ENCODE measurements at regions not wholly inside any gene's neighbourhood (a gene's known extent, or its start where the extent isn't known, plus 50 kb on each side); places are given as distances from the start of the nearest gene placed in this dataset.

DNA sequence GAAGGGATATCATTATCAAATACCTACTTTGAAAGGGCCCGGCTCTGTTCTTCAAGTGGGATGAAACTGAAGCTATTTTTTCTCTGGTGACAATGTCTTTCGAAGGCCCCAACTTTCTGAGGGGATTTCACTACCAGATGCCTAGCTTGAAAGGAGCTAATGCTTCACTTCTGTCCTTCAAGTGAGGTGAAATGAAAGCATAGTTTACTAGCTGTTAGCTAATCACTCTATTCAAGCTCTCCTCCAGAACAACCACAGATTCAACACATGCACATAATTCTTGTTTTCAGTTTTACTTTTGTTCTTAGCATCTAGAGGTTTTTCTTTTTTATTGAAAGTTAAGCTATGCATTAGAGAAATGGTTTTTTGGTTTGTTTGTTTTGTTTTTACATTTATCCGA, 571.4 kb downstream of the NOVA1 start:
- Histone ChIP-seq H2AFZ (ENCODE audit: low read depth, low read length) (no peak overlapping the region), H3K27me3 (ENCODE audit: low read depth, low read length) (peaks cover 8% of the 10 kb centered on the region), H3K9me3 (ENCODE audit: insufficient read depth, low read length) (no peaks in the 10 kb centered on the region), H4K20me1 (ENCODE audit: insufficient read depth, low read length) (no peaks in the 10 kb centered on the region), H3K27ac (ENCODE audit: low read length) (no peak overlapping the region), H3K9ac (ENCODE audit: low read length) (no peak overlapping the region), H3K4me2 (ENCODE audit: low read length) (no peak overlapping the region), H3K79me2 (ENCODE audit: low read length) (no peaks in the 10 kb centered on the region), H3K4me3 (ENCODE audit: low read length) (no peak overlapping the region), H3K36me3 (replicated peaks; ENCODE audit: low read depth, low read length) (no peaks in the 10 kb centered on the region), H3K4me1 (ENCODE audit: low read length) (no peaks in the 10 kb centered on the region)
- TF ChIP-seq EZH2phosphoT487 (IDR thresholded peaks at IDR 0.05; ENCODE audit: low read depth): no peak

DNA sequence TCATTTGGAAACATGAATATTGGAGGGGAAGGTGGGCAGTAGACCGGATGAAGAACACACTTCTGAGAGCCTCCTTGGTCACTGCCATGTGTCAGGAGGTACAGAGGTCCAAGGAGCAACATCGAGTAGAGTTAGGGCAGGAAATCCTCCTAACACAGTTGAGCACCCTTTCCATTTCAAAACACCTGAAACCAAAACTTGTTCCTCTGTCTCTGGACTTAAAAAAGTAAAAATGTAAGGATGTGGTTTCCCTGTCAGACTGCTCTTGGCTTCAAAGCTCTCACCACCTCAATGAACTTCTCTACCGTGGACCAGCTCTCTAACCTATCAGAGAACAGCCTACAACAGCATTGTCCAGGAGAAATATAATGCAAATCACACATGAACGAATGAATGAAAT, 573.9 kb downstream of the NOVA1 start:
- Histone ChIP-seq H3K4me1 (ENCODE audit: low read length) (no peaks in the 10 kb centered on the region), H3K9ac (ENCODE audit: low read length) (no peak overlapping the region), H3K27ac (ENCODE audit: low read length) (no peak overlapping the region), H2AFZ (ENCODE audit: low read depth, low read length) (no peak overlapping the region), H3K36me3 (replicated peaks; ENCODE audit: low read depth, low read length) (no peaks in the 10 kb centered on the region), H3K4me2 (ENCODE audit: low read length) (no peak overlapping the region), H3K79me2 (ENCODE audit: low read length) (no peaks in the 10 kb centered on the region), H3K4me3 (ENCODE audit: low read length) (no peak overlapping the region), H4K20me1 (ENCODE audit: insufficient read depth, low read length) (no peaks in the 10 kb centered on the region), H3K9me3 (ENCODE audit: insufficient read depth, low read length) (no peaks in the 10 kb centered on the region), H3K27me3 (ENCODE audit: low read depth, low read length) (peaks cover 8% of the 10 kb centered on the region)
- no peak for TF ChIP-seq CTCF (IDR thresholded peaks at IDR 0.05; ENCODE audit: low read depth, low read length)
- TF ChIP-seq EZH2phosphoT487 (IDR thresholded peaks at IDR 0.05; ENCODE audit: low read depth): no peak

DNA sequence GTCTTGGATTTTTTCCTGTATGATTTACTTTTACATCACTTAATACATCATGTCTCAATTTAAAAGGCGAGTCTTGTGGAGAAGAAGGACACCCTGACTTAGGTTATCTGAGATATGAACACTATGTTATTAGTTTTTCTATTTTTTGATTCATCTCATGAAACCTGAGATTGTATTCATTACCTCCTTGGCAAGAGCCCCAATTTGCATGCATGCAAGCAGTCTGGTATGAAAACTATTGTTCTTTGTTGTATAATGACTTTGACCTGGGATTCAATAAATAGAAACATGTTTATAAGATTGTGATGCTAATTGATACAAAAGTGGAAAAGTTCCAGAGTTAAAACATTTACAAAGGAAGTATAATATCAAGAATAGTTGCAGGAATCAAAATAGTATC, 576.1 kb downstream of the NOVA1 start:
- Histone ChIP-seq H3K4me2 (ENCODE audit: low read length) (no peak overlapping the region), H3K36me3 (replicated peaks; ENCODE audit: low read depth, low read length) (no peaks in the 10 kb centered on the region), H3K79me2 (ENCODE audit: low read length) (no peaks in the 10 kb centered on the region), H3K4me1 (ENCODE audit: low read length) (no peaks in the 10 kb centered on the region), H3K9me3 (ENCODE audit: insufficient read depth, low read length) (no peaks in the 10 kb centered on the region), H2AFZ (ENCODE audit: low read depth, low read length) (no peak overlapping the region), H3K27me3 (ENCODE audit: low read depth, low read length) (peaks cover under 1% of the 10 kb centered on the region; the same call in 1 of the 2 replicates), H4K20me1 (ENCODE audit: insufficient read depth, low read length) (no peaks in the 10 kb centered on the region), H3K4me3 (ENCODE audit: low read length) (no peak overlapping the region), H3K27ac (ENCODE audit: low read length) (no peak overlapping the region), H3K9ac (ENCODE audit: low read length) (no peak overlapping the region)
- no peak for TF ChIP-seq CTCF (IDR thresholded peaks at IDR 0.05; ENCODE audit: low read depth, low read length)
- TF ChIP-seq EZH2phosphoT487 (IDR thresholded peaks at IDR 0.05; ENCODE audit: low read depth): no peak

DNA sequence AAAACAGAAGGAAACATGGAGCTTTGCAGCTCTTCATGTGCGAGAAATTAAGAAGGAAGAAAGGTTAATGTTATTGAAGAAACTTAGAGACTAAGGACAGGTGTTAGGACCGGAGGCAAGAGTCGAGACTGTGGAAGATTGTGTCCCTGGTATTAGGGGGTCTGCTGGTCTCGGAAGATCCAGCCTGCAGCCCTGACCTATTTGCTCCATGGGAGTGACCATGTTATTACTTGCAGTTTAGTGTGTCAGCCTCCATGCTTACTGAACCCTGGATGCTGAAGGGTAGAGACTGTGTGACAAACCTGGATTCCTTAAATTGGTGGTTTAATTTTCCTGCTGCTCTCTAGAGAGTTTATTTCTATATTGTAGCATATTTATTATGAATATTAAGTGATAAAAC, 580.6 kb downstream of the NOVA1 start:
- H3K4me2 ChIP-seq (ENCODE audit: low read length): no peak overlapping the region
- no peaks in the 10 kb centered on the region for H3K9me3 ChIP-seq (ENCODE audit: insufficient read depth, low read length)
- H3K27ac ChIP-seq (ENCODE audit: low read length): no peak overlapping the region
- H3K79me2 ChIP-seq (ENCODE audit: low read length): no peaks in the 10 kb centered on the region
- no peaks in the 10 kb centered on the region for H3K36me3 ChIP-seq (replicated peaks; ENCODE audit: low read depth, low read length)
- H3K27me3 ChIP-seq (ENCODE audit: low read depth, low read length): no peaks in the 10 kb centered on the region
- TF ChIP-seq EZH2phosphoT487 (IDR thresholded peaks at IDR 0.05; ENCODE audit: low read depth) (no peak), CTCF (IDR thresholded peaks at IDR 0.05; ENCODE audit: low read depth, low read length) (no peak)
- no peak overlapping the region for H2AFZ ChIP-seq (ENCODE audit: low read depth, low read length)
- no peak overlapping the region for H3K9ac ChIP-seq (ENCODE audit: low read length)
- H3K4me3 ChIP-seq (ENCODE audit: low read length): no peak overlapping the region
- no peaks in the 10 kb centered on the region for H4K20me1 ChIP-seq (ENCODE audit: insufficient read depth, low read length)
- H3K4me1 ChIP-seq (ENCODE audit: low read length): no peaks in the 10 kb centered on the region

DNA sequence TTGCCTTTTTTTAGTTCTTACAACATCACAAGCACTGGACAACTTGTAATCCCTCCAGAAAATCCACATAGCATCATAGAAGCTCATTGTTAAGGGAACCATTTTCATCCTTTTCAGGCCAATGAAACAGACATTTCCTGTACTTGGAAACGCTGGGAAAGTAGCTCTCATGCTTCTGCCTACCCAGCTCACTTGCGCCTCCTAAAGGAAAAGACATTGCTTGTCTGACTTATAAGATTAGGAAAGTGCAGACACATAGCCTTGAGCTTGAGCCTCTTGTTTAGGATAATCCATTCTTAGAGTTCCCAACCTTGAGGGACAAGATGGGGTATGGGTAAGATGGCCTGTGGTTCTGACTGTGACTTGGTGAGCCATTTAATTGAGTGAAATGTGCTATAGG, 589.5 kb downstream of the NOVA1 start:
- no peaks in the 10 kb centered on the region for H3K9me3 ChIP-seq (ENCODE audit: insufficient read depth, low read length)

More for the DNA sequence above, 589.5 kb downstream of the NOVA1 start:
- Histone ChIP-seq H3K9ac (ENCODE audit: low read length) (no peak overlapping the region), H3K36me3 (replicated peaks; ENCODE audit: low read depth, low read length) (no peaks in the 10 kb centered on the region), H3K4me3 (ENCODE audit: low read length) (no peak overlapping the region), H4K20me1 (ENCODE audit: insufficient read depth, low read length) (no peaks in the 10 kb centered on the region), H2AFZ (ENCODE audit: low read depth, low read length) (no peak overlapping the region), H3K27ac (ENCODE audit: low read length) (no peak overlapping the region), H3K79me2 (ENCODE audit: low read length) (no peaks in the 10 kb centered on the region), H3K4me1 (ENCODE audit: low read length) (peaks cover 3% of the 10 kb centered on the region; the same call in 1 of the 2 replicates), H3K4me2 (ENCODE audit: low read length) (no peak overlapping the region), H3K27me3 (ENCODE audit: low read depth, low read length) (no peaks in the 10 kb centered on the region)
- TF ChIP-seq EZH2phosphoT487 (IDR thresholded peaks at IDR 0.05; ENCODE audit: low read depth): no peak
- TF ChIP-seq CTCF (IDR thresholded peaks at IDR 0.05; ENCODE audit: low read depth, low read length): peak; percentile 27; the same call in 1 of the 2 replicates
